Dedifferentiated amniotic fluid mesenchymal stem cell (primary cell): ENCODE measurements at regions not wholly inside any gene's neighbourhood (a gene's known extent, or its start where the extent isn't known, plus 50 kb on each side); places are given as distances from the start of the nearest gene placed in this dataset.

Experiments
- DNase-seq: peaks from one replicate; pipeline ENCODE4 v3.0.0-alpha.2; 2016; ENCODE audit errors: extremely low spot score

GRCh38 chr11:92276773-92277172 lies 52.2 kb downstream of the FAT3 start:
- DNase-seq: no peak

GRCh38 chr11:92277871-92278270 lies 53.3 kb downstream of the FAT3 start:
- no peak for DNase-seq

GRCh38 chr11:92278791-92279433 lies 54.3 kb downstream of the FAT3 start:
- DNase-seq: no peak

DNA sequence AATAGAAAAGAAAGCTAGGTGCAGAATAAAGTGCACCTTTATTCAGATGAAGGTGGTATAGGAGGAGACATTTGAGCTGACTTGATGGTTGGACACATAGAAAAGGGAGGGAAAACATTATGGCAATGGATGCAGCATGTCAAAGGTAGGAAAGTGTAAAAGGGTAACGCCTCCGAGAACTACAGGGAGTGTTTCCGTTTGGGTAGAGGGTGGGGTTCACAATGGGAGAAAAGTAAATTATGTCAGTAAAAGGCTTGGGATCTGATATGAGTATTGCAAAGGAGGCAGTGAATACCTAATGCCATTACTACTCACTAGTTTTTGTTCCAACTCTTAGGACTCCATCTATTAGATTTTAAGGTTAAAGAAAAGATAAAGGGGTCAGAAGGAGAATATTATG lies 59.5 kb downstream of the FAT3 start:
- no peak for DNase-seq

DNA sequence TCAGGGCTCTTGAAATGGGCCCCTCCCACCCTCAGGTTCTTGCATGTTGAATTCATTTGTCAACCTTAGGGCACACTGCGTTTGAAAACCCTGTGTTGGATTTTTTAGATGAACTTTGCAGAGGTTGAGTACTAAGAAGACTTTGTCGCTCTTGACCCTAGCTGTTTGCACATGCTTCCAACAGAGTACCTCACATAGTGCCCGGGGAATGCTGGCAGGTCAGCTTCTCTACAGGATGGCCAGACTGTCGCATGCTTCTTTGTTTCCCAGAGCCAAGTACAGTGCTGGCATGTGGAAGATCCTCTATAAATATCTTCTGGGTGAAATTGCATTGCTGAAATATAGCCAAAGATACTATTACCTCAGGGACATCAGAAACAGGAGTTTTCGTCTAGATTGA lies 59.9 kb downstream of the FAT3 start:
- no peak for DNase-seq

- DNase-seq: no peak
These were observed 61.2 kb downstream of the FAT3 start for GRCh38 chr11:92285776-92286175.

GRCh38 chr11:92286709-92287108 lies 62.1 kb downstream of the FAT3 start:
- no peak for DNase-seq

DNA sequence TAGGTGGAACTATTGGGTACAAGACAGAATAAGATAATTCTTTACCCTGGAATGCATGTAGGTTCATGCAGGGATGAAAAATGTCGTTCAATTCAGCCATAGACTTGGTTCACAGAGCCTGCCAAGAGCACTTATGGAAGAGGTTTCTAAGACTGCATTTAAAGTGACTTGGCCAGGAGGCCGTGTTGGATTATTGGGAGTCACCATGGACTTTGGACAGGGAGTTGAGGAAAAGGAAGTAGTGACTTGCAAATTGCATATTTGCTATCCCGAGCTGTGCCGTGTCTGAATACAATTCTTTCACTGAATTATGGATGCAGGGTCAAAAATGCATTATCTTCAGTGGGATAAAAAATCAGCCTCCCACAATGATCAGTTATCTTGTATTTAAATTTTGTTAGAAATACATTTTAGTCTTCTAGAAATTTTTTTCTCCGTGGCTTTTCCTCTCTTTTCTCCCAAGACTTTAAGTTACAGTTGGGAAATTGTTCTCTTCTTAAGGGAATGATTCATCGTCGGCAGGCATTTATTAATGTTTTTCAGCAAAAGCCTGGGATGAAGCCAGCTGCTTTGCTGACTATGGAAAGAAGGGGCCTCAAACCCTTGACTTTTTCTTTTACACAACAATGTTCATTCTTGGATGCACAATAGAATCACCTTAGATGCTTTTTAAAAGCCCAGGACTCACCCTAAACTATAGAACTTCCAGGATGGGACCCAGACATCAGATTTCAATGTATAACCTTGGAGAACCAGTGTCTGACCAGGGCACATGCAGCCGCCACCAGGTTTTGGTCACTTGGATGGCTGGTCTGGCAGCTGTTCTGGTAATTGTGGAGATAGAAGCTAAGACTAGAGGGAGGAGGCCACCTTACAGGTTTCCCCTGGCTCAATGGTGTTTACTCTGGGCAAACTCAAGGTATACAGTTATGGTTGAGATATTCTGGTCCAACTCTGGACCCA lies 70.8 kb downstream of the FAT3 start:
- DNase-seq: no peak

- DNase-seq: no peak
These were observed 71.5 kb downstream of the FAT3 start for GRCh38 chr11:92296138-92296515.

GRCh38 chr11:92297567-92298553 lies 73.2 kb downstream of the FAT3 start:
- DNase-seq: no peak

DNA sequence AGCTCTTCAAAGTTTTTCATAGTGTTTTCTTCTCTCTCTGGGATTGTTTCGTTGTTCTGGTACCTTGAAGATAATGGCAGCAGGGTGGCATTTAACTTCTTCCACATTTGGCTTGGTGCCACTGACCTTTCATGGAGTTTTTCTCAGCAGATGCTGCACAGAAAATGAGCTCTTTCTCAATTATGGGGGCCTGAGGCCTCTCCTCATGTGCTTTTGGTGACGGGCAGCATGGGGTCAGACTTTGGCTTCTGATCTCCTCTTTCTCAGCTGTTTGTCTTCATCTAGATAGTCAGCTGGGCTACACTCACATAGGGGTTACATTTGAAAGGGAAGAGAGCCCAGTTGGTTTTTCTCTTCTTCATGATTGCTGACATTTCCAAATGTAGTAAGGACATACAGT lies 76.3 kb downstream of the FAT3 start:
- DNase-seq: no peak

- DNase-seq: no peak
These were observed 78.2 kb downstream of the FAT3 start for GRCh38 chr11:92302770-92303169.

DNA sequence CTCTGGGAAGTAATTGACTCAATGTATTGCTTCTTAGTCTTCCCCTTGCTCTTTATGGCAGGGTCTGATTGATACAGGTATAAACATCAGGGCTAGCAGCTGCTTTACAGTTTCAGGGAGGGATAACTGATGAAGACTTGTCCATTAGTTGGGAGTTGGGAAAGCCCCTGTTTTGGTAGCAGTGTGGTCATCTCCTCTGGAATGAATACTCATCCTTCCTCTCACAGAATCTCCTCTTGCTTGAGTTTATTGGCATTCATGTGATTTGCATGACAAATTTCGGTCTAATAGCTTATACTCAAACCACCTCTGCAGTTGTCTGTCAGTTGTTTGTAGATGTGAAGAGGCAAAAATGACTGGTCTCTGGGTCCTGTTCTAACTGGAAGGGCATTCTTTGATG lies 79.7 kb downstream of the FAT3 start:
- no peak for DNase-seq

DNA sequence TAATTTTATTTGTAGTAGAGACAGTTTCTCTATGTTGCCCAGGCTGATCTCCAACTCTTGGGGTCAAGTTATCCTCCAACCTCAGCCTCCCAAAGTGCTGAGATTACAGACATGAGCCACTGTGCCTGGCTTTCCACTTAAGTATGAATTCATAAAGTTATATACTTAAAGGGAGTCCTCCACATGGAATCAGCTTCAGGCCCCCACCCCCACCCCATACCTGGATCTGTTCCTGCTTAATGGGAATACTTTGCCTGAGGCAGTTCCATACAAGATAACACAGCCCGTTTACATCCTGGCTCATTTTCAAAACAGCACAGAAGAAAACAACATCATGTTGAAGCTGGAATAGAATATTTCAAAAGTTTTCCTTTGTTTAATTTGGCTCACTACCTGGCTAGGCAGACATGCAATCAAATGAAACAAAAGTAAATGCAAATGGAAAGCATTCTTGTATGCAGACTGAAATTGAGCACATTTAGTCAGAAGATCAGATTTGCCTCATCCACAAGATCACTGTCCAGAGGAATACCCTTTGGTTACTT lies 82.4 kb downstream of the FAT3 start:
- DNase-seq: no peak

DNA sequence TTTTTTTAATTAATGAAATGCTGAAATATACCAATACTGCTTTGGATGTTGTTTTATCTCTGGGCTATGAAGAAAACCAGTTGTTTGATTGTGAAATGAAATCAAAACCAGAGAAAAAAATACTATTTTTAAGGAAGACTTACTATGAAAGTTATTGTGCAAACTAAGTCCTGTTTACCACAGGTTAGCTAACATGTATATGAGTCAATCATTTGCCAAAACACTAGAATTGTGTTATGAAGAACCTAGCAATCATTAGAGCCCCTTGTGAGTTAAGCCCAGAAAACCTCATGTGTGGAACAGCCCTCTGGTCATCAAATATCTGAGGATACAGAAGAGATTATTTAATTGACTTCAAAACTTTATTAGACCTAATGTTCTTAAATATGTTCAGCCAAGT lies 83.7 kb downstream of the FAT3 start:
- DNase-seq: no peak

GRCh38 chr11:92311616-92312449 lies 87.2 kb downstream of the FAT3 start:
- DNase-seq: no peak

GRCh38 chr11:92313784-92314183 lies 89.2 kb downstream of the FAT3 start:
- DNase-seq: no peak

DNA sequence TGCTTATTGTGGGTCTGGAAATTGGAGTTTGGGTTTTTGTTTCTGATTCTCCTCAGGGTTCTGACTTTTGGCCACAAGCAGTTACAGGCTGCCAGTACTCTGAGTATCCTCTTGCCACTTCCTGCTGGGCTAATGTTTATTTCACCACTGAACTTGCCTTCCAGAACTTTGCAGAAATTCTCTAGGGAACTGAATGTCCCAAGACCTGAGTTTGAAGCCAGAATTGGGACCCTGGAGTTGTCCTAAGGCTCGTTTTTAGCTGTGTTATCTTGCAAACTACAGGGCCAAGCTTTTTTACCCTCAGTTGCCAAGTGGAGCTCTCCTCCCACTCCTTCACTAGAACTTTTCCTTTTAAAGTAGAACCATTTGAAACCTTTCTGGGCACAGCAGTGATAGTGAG lies 89.9 kb downstream of the FAT3 start:
- no peak for DNase-seq

- DNase-seq: no peak
These were observed 91.6 kb downstream of the FAT3 start for GRCh38 chr11:92316106-92316809.

GRCh38 chr11:92317222-92317621 lies 92.6 kb downstream of the FAT3 start:
- DNase-seq: no peak
